ENCODE measurements at regions not wholly inside any gene's neighbourhood (a gene's known extent, or its start where the extent isn't known, plus 50 kb on each side); places are given as distances from the start of the nearest gene placed in this dataset.

DNA sequence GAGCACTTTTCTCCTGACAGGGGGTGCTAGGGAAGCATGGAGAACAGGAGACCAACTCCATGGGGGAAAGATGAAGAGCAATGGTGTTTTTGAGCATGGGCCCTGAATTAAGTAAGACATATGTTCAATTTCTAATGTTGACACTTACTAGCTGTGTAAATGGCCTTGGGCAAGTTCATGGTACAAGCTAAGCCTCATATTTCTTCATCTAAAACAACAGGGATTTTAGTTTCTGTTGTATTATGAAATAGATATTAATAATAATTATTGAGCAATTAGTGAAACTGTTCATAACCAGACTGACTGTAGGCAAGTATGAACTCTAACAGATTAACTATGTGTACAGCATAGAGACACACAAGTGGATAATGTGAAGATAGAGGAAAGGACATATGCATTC is 515.0 kb upstream of the FAT1 start:
- Histone ChIP-seq H3K27me3 (ENCODE audit: control insufficient read depth in 1 of 2, insufficient read depth in 2 of 2, low read length in 2 of 2) (peaks cover 0 to 3% of the 10 kb centered on the region in 2 experiments; a peak in 1 of 5 replicates), H3K4me3 (replicated peaks in 1 of 3; ENCODE audit: insufficient read depth in 1 of 3, low read depth in 2 of 3, low read length in 3 of 3) (no peak overlapping the region), H3K9ac (ENCODE audit: insufficient read depth, low read depth, low read length) (no peak overlapping the region), H3K27ac (ENCODE audit: extremely low read length, insufficient read depth, low read length) (no peak overlapping the region), H3K4me1 (ENCODE audit: insufficient read depth, low read length) (no peaks in the 10 kb centered on the region), H3K36me3 (replicated peaks in 1 of 2; ENCODE audit: control insufficient read depth in 1 of 2, insufficient read depth in 2 of 2, low read length in 2 of 2) (no peaks in the 10 kb centered on the region), H3K79me2 (ENCODE audit: insufficient read depth, low read length) (no peaks in the 10 kb centered on the region), H4K20me1 (ENCODE audit: insufficient read depth, low read length) (no peaks in the 10 kb centered on the region), H3K4me2 (ENCODE audit: low read depth, low read length) (no peak overlapping the region), H3K9me3 (ENCODE audit: low read length) (peaks cover 3% of the 10 kb centered on the region; the same call in 1 of the 2 replicates), H2AFZ (ENCODE audit: low read length) (no peak overlapping the region)
- ATAC-seq (no peak), DNase-seq (ENCODE audit: low spot score) (no peak), FAIRE-seq (no peak)
- no TSS peak for BruUV-seq (replicated peaks)
- TF ChIP-seq, protein P1, sequence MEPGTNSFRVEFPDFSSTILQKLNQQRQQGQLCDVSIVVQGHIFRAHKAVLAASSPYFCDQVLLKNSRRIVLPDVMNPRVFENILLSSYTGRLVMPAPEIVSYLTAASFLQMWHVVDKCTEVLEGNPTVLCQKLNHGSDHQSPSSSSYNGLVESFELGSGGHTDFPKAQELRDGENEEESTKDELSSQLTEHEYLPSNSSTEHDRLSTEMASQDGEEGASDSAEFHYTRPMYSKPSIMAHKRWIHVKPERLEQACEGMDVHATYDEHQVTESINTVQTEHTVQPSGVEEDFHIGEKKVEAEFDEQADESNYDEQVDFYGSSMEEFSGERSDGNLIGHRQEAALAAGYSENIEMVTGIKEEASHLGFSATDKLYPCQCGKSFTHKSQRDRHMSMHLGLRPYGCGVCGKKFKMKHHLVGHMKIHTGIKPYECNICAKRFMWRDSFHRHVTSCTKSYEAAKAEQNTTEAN (CRISPR knock-in tag; conservative IDR thresholded peaks at IDR 0.05): no peak
- intact Hi-C loops (cut with micrococcal nuclease; ENCODE audit: unreplicated experiment) (no loop called here), in situ Hi-C loops (cut with HindIII; ENCODE audit: extremely low pct_ligation_motif_present, low pct_unique_long_range_greater_than_20kb) (no loop called here)
- ChIA-PET CTCF (ENCODE audit: low intra/inter-chr PET ratio, low total read pairs) (no interaction called here), POLR2A (no interaction called here)

DNA sequence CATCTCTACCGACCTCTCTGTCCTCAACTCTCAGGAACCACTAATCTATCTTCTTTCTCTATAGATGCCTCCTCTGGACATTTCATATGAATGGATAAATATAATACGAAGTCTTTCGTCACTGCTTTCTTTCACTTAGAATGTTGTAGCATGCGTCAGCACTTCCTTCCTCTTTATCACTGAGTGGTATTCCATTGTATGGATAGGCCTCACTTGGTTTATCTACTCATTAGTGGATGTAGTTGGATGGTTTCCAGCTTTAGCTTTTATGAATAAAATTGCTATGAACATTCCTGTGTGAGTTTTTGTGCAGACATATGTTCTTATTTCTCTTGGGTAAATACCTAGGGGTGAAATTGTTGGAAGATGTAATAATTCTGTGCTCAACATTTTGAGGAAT is 528.2 kb upstream of the FAT1 start:
- no peak overlapping the region for H3K27ac ChIP-seq (ENCODE audit: extremely low read length, insufficient read depth, low read length)
- ChIA-PET POLR2A (no interaction called here), CTCF (ENCODE audit: low intra/inter-chr PET ratio, low total read pairs) (no interaction called here)
- H2AFZ ChIP-seq (ENCODE audit: low read length): no peak overlapping the region
- no peak overlapping the region for H3K4me3 ChIP-seq (replicated peaks in 1 of 3; ENCODE audit: insufficient read depth in 1 of 3, low read depth in 2 of 3, low read length in 3 of 3)
- no peak for DNase-seq (ENCODE audit: low spot score)
- no peaks in the 10 kb centered on the region for H3K9me3 ChIP-seq (ENCODE audit: low read length)
- no peaks in the 10 kb centered on the region for H3K79me2 ChIP-seq (ENCODE audit: insufficient read depth, low read length)
- H4K20me1 ChIP-seq (ENCODE audit: insufficient read depth, low read length): no peaks in the 10 kb centered on the region
- no peaks in the 10 kb centered on the region for H3K27me3 ChIP-seq (ENCODE audit: control insufficient read depth in 1 of 2, insufficient read depth in 2 of 2, low read length in 2 of 2)
- no peak for ATAC-seq
- WGBS (ENCODE audit: low lambda C conversion rate): 22% methylated on average over 4 of the region's 4 CpGs
- no peak overlapping the region for H3K4me2 ChIP-seq (ENCODE audit: low read depth, low read length)
- BruUV-seq (replicated peaks): no TSS peak
- FAIRE-seq: no peak
- in situ Hi-C loops (cut with HindIII; ENCODE audit: extremely low pct_ligation_motif_present, low pct_unique_long_range_greater_than_20kb): no loop called here
- intact Hi-C loops (cut with micrococcal nuclease; ENCODE audit: unreplicated experiment): no loop called here
- no peaks in the 10 kb centered on the region for H3K4me1 ChIP-seq (ENCODE audit: insufficient read depth, low read length)
- no peaks in the 10 kb centered on the region for H3K36me3 ChIP-seq (replicated peaks in 1 of 2; ENCODE audit: control insufficient read depth in 1 of 2, insufficient read depth in 2 of 2, low read length in 2 of 2)
- H3K9ac ChIP-seq (ENCODE audit: insufficient read depth, low read depth, low read length): no peak overlapping the region
- no peak for TF ChIP-seq NFIB (CRISPR knock-in tag; IDR thresholded peaks at IDR 0.05; ENCODE audit: borderline replicate concordance)
- TF ChIP-seq ZC3H4 (CRISPR knock-in tag; IDR thresholded peaks at IDR 0.05; ENCODE audit: borderline replicate concordance): no peak
- no peak for TF ChIP-seq ZNF44 (CRISPR knock-in tag; IDR thresholded peaks at IDR 0.05)
- no peak for TF ChIP-seq KDM1A (CRISPR knock-in tag; IDR thresholded peaks at IDR 0.05)
- no peak for TF ChIP-seq RAD21 (CRISPR knock-in tag; IDR thresholded peaks at IDR 0.05)
- TF ChIP-seq ZNF256 (CRISPR knock-in tag; conservative IDR thresholded peaks at IDR 0.05): no peak
- TF ChIP-seq, protein P2, sequence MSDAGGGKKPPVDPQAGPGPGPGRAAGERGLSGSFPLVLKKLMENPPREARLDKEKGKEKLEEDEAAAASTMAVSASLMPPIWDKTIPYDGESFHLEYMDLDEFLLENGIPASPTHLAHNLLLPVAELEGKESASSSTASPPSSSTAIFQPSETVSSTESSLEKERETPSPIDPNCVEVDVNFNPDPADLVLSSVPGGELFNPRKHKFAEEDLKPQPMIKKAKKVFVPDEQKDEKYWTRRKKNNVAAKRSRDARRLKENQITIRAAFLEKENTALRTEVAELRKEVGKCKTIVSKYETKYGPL (CRISPR knock-in tag; IDR thresholded peaks at IDR 0.05): no peak
- TF ChIP-seq, protein P3, sequence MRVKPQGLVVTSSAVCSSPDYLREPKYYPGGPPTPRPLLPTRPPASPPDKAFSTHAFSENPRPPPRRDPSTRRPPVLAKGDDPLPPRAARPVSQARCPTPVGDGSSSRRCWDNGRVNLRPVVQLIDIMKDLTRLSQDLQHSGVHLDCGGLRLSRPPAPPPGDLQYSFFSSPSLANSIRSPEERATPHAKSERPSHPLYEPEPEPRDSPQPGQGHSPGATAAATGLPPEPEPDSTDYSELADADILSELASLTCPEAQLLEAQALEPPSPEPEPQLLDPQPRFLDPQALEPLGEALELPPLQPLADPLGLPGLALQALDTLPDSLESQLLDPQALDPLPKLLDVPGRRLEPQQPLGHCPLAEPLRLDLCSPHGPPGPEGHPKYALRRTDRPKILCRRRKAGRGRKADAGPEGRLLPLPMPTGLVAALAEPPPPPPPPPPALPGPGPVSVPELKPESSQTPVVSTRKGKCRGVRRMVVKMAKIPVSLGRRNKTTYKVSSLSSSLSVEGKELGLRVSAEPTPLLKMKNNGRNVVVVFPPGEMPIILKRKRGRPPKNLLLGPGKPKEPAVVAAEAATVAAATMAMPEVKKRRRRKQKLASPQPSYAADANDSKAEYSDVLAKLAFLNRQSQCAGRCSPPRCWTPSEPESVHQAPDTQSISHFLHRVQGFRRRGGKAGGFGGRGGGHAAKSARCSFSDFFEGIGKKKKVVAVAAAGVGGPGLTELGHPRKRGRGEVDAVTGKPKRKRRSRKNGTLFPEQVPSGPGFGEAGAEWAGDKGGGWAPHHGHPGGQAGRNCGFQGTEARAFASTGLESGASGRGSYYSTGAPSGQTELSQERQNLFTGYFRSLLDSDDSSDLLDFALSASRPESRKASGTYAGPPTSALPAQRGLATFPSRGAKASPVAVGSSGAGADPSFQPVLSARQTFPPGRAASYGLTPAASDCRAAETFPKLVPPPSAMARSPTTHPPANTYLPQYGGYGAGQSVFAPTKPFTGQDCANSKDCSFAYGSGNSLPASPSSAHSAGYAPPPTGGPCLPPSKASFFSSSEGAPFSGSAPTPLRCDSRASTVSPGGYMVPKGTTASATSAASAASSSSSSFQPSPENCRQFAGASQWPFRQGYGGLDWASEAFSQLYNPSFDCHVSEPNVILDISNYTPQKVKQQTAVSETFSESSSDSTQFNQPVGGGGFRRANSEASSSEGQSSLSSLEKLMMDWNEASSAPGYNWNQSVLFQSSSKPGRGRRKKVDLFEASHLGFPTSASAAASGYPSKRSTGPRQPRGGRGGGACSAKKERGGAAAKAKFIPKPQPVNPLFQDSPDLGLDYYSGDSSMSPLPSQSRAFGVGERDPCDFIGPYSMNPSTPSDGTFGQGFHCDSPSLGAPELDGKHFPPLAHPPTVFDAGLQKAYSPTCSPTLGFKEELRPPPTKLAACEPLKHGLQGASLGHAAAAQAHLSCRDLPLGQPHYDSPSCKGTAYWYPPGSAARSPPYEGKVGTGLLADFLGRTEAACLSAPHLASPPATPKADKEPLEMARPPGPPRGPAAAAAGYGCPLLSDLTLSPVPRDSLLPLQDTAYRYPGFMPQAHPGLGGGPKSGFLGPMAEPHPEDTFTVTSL (CRISPR knock-in tag; IDR thresholded peaks at IDR 0.05; ENCODE audit: borderline replicate concordance): no peak
- no peak for TF ChIP-seq ZSCAN21 (CRISPR knock-in tag; IDR thresholded peaks at IDR 0.05; ENCODE audit: borderline replicate concordance)
- TF ChIP-seq POLR2A (IDR thresholded peaks at IDR 0.05; ENCODE audit: insufficient read depth in 1 of 2, low read depth in 2 of 2, low read length in 2 of 2): no peak
- no peak for TF ChIP-seq MED8 (CRISPR knock-in tag; IDR thresholded peaks at IDR 0.05; ENCODE audit: insufficient replicate concordance)
